Ishikawa (cell line): ENCODE measurements at regions not wholly inside any gene's neighbourhood (a gene's known extent, or its start where the extent isn't known, plus 50 kb on each side); places are given as distances from the start of the nearest gene placed in this dataset.

Source experiments
- CEBPB ChIP-seq: IDR thresholded peaks from 2 replicates; pipeline ENCODE4 v1.6.1; 2012
- CREB1 ChIP-seq: IDR thresholded peaks from 2 replicates; pipeline ENCODE4 v1.6.1; 2012; ENCODE audit warnings: low read depth
- EGR1 ChIP-seq: IDR thresholded peaks from 2 replicates; pipeline ENCODE4 v1.6.1; 2012
- EP300 ChIP-seq: IDR thresholded peaks from 2 replicates; pipeline ENCODE4 v1.6.1; 2012; ENCODE audit warnings: borderline replicate concordance
- FOXM1 ChIP-seq: IDR thresholded peaks from 2 replicates; pipeline ENCODE4 v1.6.1; 2012; ENCODE audit warnings: low read depth, borderline replicate concordance
- NFIC ChIP-seq: IDR thresholded peaks from 2 replicates; pipeline ENCODE4 v1.6.1; 2012
- RAD21 ChIP-seq: IDR thresholded peaks from 2 replicates; pipeline ENCODE4 v1.6.1; 2012; ENCODE audit warnings: low read depth
- TAF1 ChIP-seq: IDR thresholded peaks from 2 replicates; pipeline ENCODE4 v1.6.1; 2012; ENCODE audit warnings: low read depth, mild to moderate bottlenecking
- TCF12 ChIP-seq: IDR thresholded peaks from 2 replicates; pipeline ENCODE4 v1.6.1; 2012; ENCODE audit warnings: low read depth
- TEAD4 ChIP-seq: IDR thresholded peaks from 2 replicates; pipeline ENCODE4 v1.6.1; 2012
- YY1 ChIP-seq: IDR thresholded peaks from 2 replicates; pipeline ENCODE4 v1.6.1; 2012; ENCODE audit warnings: low read depth
- TF ChIP-seq, protein P1 (sequence below): IDR thresholded peaks from 2 replicates; pipeline ENCODE4 v1.6.1; 2012; ENCODE audit warnings: low read depth, mild to moderate bottlenecking
- TF ChIP-seq, protein P2 (sequence below): IDR thresholded peaks from 2 replicates; pipeline ENCODE4 v1.6.1; 2012
- TF ChIP-seq, protein P3 (sequence below): IDR thresholded peaks from 2 replicates; pipeline ENCODE4 v1.6.1; 2012

DNA sequence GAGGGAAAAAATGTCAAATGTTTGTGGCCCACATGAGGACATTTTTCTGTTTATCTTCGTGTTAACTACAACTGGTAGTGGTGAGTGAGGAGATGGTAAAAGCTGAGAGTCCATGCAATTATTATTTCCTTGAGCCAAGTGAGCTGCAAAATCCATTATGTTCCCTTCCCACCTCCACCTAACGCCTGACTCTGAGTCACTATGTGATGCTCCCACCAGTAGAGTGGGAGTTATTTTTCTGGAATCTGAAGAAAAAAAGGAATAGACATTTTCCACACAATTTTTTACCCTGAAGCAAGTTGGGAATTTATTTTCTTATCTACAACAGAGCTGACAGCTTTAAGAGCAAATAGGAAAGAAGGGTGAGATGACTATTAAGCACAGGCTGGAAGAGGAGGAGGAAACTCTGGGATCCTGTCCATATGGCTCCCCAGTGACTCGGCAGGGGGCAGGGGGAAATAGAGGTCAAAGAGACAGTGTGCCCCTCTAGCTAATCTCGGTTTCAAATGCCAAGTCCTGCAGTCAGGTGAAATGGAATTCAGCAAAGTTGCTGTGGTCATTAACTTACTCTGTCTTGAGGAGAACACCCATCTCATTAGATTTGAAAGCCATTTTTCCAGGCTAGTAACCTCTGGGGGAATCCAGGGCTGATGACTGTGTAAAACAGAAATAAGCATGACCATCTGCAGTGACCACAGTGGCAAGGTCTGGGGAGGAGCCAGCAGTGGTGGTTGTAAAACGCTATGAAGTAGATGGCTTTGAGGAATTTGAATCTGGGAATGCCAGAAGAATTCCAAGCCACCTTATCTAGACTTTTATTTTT lies 463.9 kb downstream of the STK39 start:
- no peak for TF ChIP-seq RAD21
- TF ChIP-seq TAF1 = no peak
- TF ChIP-seq NFIC = no peak
- TF ChIP-seq, protein P1, sequence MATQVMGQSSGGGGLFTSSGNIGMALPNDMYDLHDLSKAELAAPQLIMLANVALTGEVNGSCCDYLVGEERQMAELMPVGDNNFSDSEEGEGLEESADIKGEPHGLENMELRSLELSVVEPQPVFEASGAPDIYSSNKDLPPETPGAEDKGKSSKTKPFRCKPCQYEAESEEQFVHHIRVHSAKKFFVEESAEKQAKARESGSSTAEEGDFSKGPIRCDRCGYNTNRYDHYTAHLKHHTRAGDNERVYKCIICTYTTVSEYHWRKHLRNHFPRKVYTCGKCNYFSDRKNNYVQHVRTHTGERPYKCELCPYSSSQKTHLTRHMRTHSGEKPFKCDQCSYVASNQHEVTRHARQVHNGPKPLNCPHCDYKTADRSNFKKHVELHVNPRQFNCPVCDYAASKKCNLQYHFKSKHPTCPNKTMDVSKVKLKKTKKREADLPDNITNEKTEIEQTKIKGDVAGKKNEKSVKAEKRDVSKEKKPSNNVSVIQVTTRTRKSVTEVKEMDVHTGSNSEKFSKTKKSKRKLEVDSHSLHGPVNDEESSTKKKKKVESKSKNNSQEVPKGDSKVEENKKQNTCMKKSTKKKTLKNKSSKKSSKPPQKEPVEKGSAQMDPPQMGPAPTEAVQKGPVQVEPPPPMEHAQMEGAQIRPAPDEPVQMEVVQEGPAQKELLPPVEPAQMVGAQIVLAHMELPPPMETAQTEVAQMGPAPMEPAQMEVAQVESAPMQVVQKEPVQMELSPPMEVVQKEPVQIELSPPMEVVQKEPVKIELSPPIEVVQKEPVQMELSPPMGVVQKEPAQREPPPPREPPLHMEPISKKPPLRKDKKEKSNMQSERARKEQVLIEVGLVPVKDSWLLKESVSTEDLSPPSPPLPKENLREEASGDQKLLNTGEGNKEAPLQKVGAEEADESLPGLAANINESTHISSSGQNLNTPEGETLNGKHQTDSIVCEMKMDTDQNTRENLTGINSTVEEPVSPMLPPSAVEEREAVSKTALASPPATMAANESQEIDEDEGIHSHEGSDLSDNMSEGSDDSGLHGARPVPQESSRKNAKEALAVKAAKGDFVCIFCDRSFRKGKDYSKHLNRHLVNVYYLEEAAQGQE = no peak
- no peak for TF ChIP-seq EP300
- no peak for TF ChIP-seq YY1
- TF ChIP-seq, protein P2, sequence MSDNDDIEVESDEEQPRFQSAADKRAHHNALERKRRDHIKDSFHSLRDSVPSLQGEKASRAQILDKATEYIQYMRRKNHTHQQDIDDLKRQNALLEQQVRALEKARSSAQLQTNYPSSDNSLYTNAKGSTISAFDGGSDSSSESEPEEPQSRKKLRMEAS = no peak
- TF ChIP-seq FOXM1 = no peak
- TF ChIP-seq TCF12 = no peak
- TF ChIP-seq CEBPB = no peak
- no peak for TF ChIP-seq EGR1
- TF ChIP-seq TEAD4 = no peak
- TF ChIP-seq, protein P3, sequence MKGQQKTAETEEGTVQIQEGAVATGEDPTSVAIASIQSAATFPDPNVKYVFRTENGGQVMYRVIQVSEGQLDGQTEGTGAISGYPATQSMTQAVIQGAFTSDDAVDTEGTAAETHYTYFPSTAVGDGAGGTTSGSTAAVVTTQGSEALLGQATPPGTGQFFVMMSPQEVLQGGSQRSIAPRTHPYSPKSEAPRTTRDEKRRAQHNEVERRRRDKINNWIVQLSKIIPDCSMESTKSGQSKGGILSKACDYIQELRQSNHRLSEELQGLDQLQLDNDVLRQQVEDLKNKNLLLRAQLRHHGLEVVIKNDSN = no peak
- TF ChIP-seq CREB1 = no peak
